ENCODE measurements at regions not wholly inside any gene's neighbourhood (a gene's known extent, or its start where the extent isn't known, plus 50 kb on each side); places are given as distances from the start of the nearest gene placed in this dataset.

- H3K27ac ChIP-seq (replicated peaks): no peak overlapping the region
- H3K9me3 ChIP-seq (replicated peaks): no peaks in the 10 kb centered on the region
- no peaks in the 10 kb centered on the region for H3K36me3 ChIP-seq
- no peak for DNase-seq
- H3K4me3 ChIP-seq: no peak overlapping the region
- TF ChIP-seq, protein P1, sequence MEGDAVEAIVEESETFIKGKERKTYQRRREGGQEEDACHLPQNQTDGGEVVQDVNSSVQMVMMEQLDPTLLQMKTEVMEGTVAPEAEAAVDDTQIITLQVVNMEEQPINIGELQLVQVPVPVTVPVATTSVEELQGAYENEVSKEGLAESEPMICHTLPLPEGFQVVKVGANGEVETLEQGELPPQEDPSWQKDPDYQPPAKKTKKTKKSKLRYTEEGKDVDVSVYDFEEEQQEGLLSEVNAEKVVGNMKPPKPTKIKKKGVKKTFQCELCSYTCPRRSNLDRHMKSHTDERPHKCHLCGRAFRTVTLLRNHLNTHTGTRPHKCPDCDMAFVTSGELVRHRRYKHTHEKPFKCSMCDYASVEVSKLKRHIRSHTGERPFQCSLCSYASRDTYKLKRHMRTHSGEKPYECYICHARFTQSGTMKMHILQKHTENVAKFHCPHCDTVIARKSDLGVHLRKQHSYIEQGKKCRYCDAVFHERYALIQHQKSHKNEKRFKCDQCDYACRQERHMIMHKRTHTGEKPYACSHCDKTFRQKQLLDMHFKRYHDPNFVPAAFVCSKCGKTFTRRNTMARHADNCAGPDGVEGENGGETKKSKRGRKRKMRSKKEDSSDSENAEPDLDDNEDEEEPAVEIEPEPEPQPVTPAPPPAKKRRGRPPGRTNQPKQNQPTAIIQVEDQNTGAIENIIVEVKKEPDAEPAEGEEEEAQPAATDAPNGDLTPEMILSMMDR (IDR thresholded peaks at IDR 0.05; ENCODE audit: borderline replicate concordance): no peak
- no peaks in the 10 kb centered on the region for H3K27me3 ChIP-seq (ENCODE audit: low read depth)
- H3K4me1 ChIP-seq: no peaks in the 10 kb centered on the region
- intact Hi-C loops (cut with micrococcal nuclease): no loop called here
These were observed 81.6 kb upstream of the INPP4B start for GRCh38 chr4:142927721-142928120.

GRCh38 chr4:142929526-142929925 is 83.4 kb upstream of the INPP4B start:
- Histone ChIP-seq H3K4me1 (no peaks in the 10 kb centered on the region), H3K27ac (replicated peaks) (no peak overlapping the region), H3K27me3 (ENCODE audit: low read depth) (no peaks in the 10 kb centered on the region), H3K4me3 (no peak overlapping the region), H3K36me3 (no peaks in the 10 kb centered on the region), H3K9me3 (replicated peaks) (no peaks in the 10 kb centered on the region)
- intact Hi-C loops (cut with micrococcal nuclease): no loop called here
- no peak for DNase-seq
- TF ChIP-seq, protein P1 (IDR thresholded peaks at IDR 0.05; ENCODE audit: borderline replicate concordance): no peak

- no peaks in the 10 kb centered on the region for H3K36me3 ChIP-seq
- H3K27me3 ChIP-seq (ENCODE audit: low read depth): no peaks in the 10 kb centered on the region
- TF ChIP-seq, protein P1 (IDR thresholded peaks at IDR 0.05; ENCODE audit: borderline replicate concordance): no peak
- H3K27ac ChIP-seq (replicated peaks): no peak overlapping the region
- H3K4me3 ChIP-seq: no peak overlapping the region
- H3K4me1 ChIP-seq: no peaks in the 10 kb centered on the region
- intact Hi-C loops (cut with micrococcal nuclease): no loop called here
- no peaks in the 10 kb centered on the region for H3K9me3 ChIP-seq (replicated peaks)
- DNase-seq: no peak
These were observed 87.1 kb upstream of the INPP4B start for GRCh38 chr4:142933207-142933606.

GRCh38 chr4:142940425-142941330 is 94.6 kb upstream of the INPP4B start:
- no peaks in the 10 kb centered on the region for H3K9me3 ChIP-seq (replicated peaks)
- no peak overlapping the region for H3K27ac ChIP-seq (replicated peaks)
- H3K4me1 ChIP-seq: no peaks in the 10 kb centered on the region
- no peaks in the 10 kb centered on the region for H3K36me3 ChIP-seq
- peak; percentile 25 for DNase-seq
- TF ChIP-seq, protein P1 (IDR thresholded peaks at IDR 0.05; ENCODE audit: borderline replicate concordance): no peak
- intact Hi-C loops (cut with micrococcal nuclease): no loop called here
- no peak overlapping the region for H3K4me3 ChIP-seq
- no peaks in the 10 kb centered on the region for H3K27me3 ChIP-seq (ENCODE audit: low read depth)

- no peaks in the 10 kb centered on the region for H3K4me1 ChIP-seq
- TF ChIP-seq, protein P1 (IDR thresholded peaks at IDR 0.05; ENCODE audit: borderline replicate concordance): no peak
- intact Hi-C loops (cut with micrococcal nuclease): no loop called here
- no peak for DNase-seq
- no peak overlapping the region for H3K27ac ChIP-seq (replicated peaks)
- no peak overlapping the region for H3K4me3 ChIP-seq
- no peaks in the 10 kb centered on the region for H3K36me3 ChIP-seq
- peaks cover 34% of the 10 kb centered on the region for H3K9me3 ChIP-seq (replicated peaks)
- no peaks in the 10 kb centered on the region for H3K27me3 ChIP-seq (ENCODE audit: low read depth)
These were observed 98.5 kb upstream of the INPP4B start for GRCh38 chr4:142944565-142944964.
